HUES48 (cell line): ENCODE measurements at regions not wholly inside any gene's neighbourhood (a gene's known extent, or its start where the extent isn't known, plus 50 kb on each side); places are given as distances from the start of the nearest gene placed in this dataset.
A peak's percentile ranks its signal among the peaks of the same experiment; 100 is the strongest.

Source experiments
- H3K27ac ChIP-seq: one replicate; pipeline ENCODE4 v1.7.0; 2013; ENCODE audit warnings: low read depth, low read length, inconsistent platforms
- H3K27me3 ChIP-seq: 2 replicates; pipeline ENCODE4 v1.6.1; 2013; ENCODE audit warnings: mild to moderate bottlenecking, low read length; ENCODE audit not compliant: control insufficient read depth, insufficient read depth
- H3K36me3 ChIP-seq: 2 replicates; pipeline ENCODE4 v1.6.1; 2013; ENCODE audit warnings: low read length; ENCODE audit not compliant: control insufficient read depth, insufficient read depth
- H3K4me1 ChIP-seq: 2 replicates; pipeline ENCODE4 v1.6.1; 2013; ENCODE audit warnings: mild to moderate bottlenecking, low read length; ENCODE audit not compliant: control insufficient read depth, insufficient read depth
- H3K4me3 ChIP-seq: 2 replicates; pipeline ENCODE4 v1.5.1; 2013; ENCODE audit warnings: mild to moderate bottlenecking, low read depth, low read length
- H3K9ac ChIP-seq: 2 replicates; pipeline ENCODE4 v1.6.1; 2013; ENCODE audit warnings: mild to moderate bottlenecking, low read depth, low read length, moderate library complexity
- H3K9me3 ChIP-seq: 2 replicates; pipeline ENCODE4 v1.6.1; 2013; ENCODE audit warnings: low read length; ENCODE audit not compliant: control insufficient read depth, insufficient read depth

DNA sequence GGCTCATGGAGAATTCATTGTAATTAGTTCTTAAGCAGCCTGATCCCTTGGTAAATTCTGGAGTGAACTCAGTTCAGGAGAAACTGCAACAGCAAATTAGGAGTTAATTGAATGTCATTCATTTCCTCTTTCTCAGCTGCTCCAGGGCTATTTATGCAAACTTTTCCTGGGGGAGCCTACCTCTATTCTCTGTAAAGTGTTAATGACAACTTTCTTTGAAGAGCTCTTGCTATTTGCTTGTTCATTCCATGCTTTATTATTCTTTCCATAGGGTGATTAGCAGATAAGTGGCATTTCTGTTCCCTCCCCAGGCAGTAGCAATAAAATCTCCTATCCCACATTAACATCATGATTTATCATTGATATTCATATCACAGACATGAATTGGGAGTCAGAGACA, 267.6 kb upstream of the DDI1 start:
- Histone ChIP-seq H3K4me1 (peaks cover 12% of the 10 kb centered on the region), H3K9ac (no peak overlapping the region), H3K4me3 (no peak overlapping the region), H3K36me3 (no peaks in the 10 kb centered on the region), H3K27me3 (no peaks in the 10 kb centered on the region), H3K9me3 (no peaks in the 10 kb centered on the region), H3K27ac (peak overlapping the region; percentile 2)

DNA sequence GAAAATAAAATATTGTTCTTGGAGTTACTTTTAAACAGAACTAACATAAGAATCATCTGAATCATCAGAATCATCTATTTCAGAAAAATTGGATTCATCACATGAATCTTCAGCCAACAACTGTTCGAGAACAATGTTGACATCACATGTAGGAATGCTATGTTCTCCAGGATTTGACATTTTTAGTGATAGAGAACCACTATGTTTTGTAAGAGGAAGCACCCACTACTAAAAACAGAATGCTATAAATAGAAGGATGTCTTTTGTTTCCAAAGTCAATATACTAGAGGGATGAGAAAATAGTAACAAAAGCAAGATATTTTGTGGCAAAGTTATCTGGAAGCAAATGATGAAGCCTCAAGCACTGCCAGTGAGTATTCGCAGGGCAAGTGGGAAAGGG, 263.4 kb upstream of the DDI1 start:
- Histone ChIP-seq H3K27me3 (no peaks in the 10 kb centered on the region), H3K27ac (no peak overlapping the region), H3K36me3 (no peaks in the 10 kb centered on the region), H3K4me3 (no peak overlapping the region), H3K4me1 (peaks cover 12% of the 10 kb centered on the region), H3K9ac (no peak overlapping the region), H3K9me3 (no peaks in the 10 kb centered on the region)

DNA sequence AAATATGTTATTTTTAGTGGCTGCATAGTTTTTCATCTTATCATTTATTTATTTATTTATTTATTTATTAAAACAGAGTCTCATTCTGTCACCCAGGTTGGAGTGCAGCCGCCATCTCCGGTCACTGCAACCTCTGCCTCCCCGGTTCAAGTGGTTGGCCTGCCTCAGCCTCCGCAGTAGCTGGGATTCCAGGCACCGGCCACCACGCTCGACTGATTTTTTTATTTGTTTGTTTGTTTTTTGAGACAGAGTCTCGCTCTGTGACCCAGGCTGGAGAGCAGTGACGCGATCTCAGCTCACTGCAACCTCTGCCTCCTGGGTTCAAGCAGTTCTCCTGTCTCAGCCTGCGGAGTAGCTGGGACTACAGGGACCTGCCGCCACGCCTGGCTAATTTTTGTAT, 262.9 kb upstream of the DDI1 start:
- peaks cover 9% of the 10 kb centered on the region for H3K4me1 ChIP-seq
- no peak overlapping the region for H3K4me3 ChIP-seq
- no peaks in the 10 kb centered on the region for H3K36me3 ChIP-seq
- no peak overlapping the region for H3K27ac ChIP-seq
- no peaks in the 10 kb centered on the region for H3K27me3 ChIP-seq
- H3K9me3 ChIP-seq = no peaks in the 10 kb centered on the region
- no peak overlapping the region for H3K9ac ChIP-seq

DNA sequence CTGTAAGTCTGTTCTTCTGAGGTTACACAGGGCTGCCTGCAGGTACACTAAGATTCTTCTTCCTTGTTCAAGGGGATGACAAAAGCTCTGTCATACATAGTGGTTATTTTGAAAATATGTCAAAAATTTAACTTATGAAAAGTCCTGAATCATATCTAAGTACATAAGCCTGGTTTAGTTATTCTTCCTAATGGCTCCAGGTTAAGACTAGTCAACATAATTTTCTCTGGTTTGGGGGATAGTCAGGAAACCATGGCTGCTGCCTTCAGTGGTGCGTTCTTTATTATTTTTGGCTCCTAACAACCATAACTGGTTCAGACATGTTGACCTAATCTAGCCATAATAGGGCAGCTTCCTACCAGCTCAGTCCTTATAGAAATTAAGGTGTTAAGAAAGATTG, 257.4 kb upstream of the DDI1 start:
- H3K27me3 ChIP-seq = no peaks in the 10 kb centered on the region
- H3K4me1 ChIP-seq = 0 out of 2 replicates have a peak, but pooled peaks cover 4% of the 10 kb centered on the region
- no peak overlapping the region for H3K27ac ChIP-seq
- no peak overlapping the region for H3K4me3 ChIP-seq
- no peaks in the 10 kb centered on the region for H3K36me3 ChIP-seq
- H3K9ac ChIP-seq = no peak overlapping the region
- no peaks in the 10 kb centered on the region for H3K9me3 ChIP-seq

DNA sequence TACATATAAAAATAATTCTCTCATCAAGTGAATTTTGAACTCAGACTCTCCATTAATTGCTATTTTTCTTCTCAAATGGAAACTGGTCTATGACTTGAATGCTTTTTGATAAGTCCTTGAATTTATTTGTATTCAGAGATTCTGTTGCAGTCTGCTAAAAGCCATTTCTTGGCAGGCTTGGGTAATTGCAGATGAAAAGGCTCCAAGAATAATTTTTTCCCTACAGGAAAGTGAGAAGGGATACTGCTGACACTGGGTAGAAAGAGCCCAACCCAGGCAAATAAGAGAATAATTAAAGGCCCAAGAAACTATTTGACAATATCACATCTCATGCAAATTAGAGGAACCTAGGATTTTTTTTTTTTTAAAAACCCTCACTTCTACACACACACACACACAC, 246.5 kb upstream of the DDI1 start:
- H3K4me3 ChIP-seq = no peak overlapping the region
- no peaks in the 10 kb centered on the region for H3K4me1 ChIP-seq
- no peak overlapping the region for H3K27ac ChIP-seq
- H3K27me3 ChIP-seq = no peaks in the 10 kb centered on the region
- H3K9me3 ChIP-seq = peaks cover 7% of the 10 kb centered on the region; the same call in 1 of the 2 replicates
- no peak overlapping the region for H3K9ac ChIP-seq
- H3K36me3 ChIP-seq = no peaks in the 10 kb centered on the region

DNA sequence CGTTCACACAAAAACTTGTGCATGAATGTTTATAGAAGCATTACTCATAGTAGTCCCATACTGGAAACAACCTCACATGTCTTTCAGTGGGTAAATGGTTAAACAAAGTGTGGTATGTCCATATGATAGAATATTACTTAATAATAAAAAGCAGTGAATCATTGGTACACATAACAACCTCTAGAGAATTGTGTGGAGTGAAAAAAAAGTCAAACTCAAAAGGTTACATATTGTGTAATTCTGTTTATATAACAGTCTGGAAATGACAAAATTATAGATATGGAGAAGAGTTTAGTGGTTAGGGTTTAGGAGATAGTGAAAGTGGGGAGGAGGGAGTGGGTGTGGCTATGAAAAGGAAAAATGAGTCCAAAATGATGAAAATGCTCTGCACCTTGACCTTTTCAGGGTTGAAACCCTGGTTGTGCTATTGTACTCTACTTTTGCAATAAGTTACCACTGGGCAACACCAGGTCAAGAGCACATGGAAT, 243.4 kb upstream of the DDI1 start:
- Histone ChIP-seq H3K9ac (no peak overlapping the region), H3K27me3 (no peaks in the 10 kb centered on the region), H3K4me3 (no peak overlapping the region), H3K27ac (no peak overlapping the region), H3K36me3 (no peaks in the 10 kb centered on the region), H3K9me3 (no peaks in the 10 kb centered on the region; the same call in 1 of the 2 replicates), H3K4me1 (no peaks in the 10 kb centered on the region)

DNA sequence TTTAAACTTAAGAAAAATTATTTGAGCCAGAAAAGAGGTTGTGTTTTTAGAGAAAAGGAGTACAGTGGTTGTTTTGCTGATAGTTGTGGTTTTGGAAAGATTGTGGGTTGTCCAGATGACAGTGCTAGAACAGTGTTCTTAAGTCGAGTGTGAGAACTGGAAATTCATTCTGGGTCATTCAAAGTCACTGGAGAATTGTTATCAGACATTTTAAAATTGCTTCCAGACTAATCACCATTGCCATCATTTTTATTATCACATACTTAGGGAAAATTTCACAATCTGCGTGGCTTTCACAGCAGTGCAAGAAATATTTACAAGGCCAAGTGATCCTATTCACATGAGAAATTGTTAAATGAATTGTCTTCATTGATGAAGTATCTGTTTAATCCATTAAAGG, 242.2 kb upstream of the DDI1 start:
- Histone ChIP-seq H3K36me3 (no peaks in the 10 kb centered on the region), H3K9me3 (no peaks in the 10 kb centered on the region; the same call in 1 of the 2 replicates), H3K27ac (no peak overlapping the region), H3K4me1 (no peaks in the 10 kb centered on the region), H3K9ac (no peak overlapping the region), H3K4me3 (no peak overlapping the region), H3K27me3 (no peaks in the 10 kb centered on the region)

DNA sequence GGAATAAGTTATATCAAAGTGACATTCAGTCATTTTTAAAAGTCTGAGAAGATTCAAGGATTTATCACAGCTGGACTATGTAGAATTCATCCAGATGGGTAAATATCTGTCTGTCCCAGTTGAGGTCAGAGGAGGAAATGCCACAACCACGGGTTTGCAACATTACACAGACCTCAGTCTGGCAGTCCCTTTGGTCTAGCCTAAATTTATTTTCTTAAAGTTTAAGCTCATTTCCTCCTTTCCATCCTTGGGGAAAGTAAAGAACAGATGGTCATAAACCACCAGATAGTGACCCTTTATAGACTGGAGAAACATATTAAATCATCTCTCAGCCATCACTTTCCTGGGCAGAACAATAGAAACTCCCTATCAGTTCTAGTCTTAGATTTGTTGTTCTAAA, 238.4 kb upstream of the DDI1 start:
- H3K4me3 ChIP-seq = no peak overlapping the region
- H3K9me3 ChIP-seq = no peaks in the 10 kb centered on the region
- no peaks in the 10 kb centered on the region for H3K36me3 ChIP-seq
- no peaks in the 10 kb centered on the region for H3K27me3 ChIP-seq
- no peak overlapping the region for H3K27ac ChIP-seq
- no peak overlapping the region for H3K9ac ChIP-seq
- peaks cover 10% of the 10 kb centered on the region; the same call in 1 of the 2 replicates for H3K4me1 ChIP-seq

DNA sequence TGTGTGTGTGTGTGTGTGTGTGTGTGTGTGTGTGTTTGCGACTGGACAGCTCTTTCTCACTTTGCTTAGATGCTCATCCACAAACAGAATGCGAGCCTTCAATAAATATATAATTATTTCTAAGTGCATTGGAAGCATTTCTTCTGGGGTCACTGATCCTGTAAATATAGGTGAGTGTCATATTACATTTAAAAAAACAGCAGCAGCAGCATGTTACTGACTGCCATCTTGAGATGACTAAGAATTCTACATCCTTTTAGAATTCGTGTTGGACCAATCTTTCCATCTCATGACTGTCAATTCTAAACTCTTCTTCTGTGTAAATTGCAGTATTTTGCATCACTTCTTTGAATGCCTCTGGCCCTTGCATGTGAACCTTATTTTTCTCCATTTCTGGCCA, 238.0 kb upstream of the DDI1 start:
- no peak overlapping the region for H3K27ac ChIP-seq
- H3K27me3 ChIP-seq = no peaks in the 10 kb centered on the region
- no peaks in the 10 kb centered on the region for H3K36me3 ChIP-seq
- H3K9ac ChIP-seq = no peak overlapping the region
- H3K9me3 ChIP-seq = no peaks in the 10 kb centered on the region
- no peak overlapping the region for H3K4me3 ChIP-seq
- H3K4me1 ChIP-seq = peaks cover 10% of the 10 kb centered on the region; the same call in 1 of the 2 replicates

DNA sequence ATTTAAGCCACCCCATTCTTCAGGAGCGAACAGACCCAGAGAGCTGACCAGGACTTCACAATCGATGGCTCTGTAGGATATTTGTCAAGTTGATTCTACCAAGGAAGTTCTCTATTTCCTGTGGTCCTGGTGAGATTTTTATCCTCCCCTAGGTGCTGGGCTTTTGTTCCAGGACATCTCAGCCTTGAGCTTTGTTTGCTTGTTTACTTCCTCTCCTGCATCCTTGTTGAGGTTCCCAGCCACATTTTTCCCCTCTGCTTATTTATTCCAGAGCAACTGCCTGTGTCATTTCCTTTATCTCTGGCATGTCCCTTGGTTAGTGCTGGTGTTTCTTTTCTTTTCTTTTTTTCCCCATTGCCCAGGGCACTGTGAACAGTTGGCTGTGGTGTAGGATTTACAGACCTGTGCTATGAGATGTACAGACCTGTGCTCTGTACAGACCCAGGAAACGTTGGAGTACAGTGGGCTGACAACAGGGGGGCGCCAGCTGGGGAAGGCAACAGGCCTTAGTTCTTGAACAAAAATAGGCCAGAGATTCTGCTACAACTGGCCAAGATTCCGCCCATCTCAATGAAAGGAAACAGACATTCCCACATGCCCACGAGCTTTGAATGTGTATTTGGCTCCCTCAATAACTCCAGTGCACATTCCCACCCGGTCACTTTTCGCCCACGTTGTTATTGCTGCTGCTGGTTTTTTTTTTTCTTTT, 235.9 kb upstream of the DDI1 start:
- Histone ChIP-seq H3K9ac (no peak overlapping the region), H3K4me3 (no peak overlapping the region), H3K27ac (peak overlapping the region; percentile 68)

DNA sequence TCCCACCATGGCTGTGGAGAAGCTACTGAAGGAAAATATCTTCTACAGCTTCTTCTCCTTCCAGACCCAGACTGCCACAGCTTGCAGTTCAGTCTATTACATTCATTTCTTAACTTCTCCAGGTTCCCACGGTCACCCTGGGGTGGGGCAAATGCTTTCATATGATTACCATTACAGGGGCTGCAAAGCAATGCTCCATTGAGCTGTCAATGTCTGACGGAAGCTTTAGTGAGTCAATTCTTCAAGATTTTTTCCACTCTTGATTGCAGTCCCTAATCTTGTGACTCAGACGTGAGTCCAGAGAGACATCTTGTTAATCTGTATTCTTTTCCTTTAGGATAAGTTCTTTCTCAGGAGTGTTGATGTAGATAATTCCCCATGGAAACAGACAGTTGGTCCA, 233.4 kb upstream of the DDI1 start:
- H3K4me1 ChIP-seq = peaks cover 13% of the 10 kb centered on the region
- no peaks in the 10 kb centered on the region for H3K36me3 ChIP-seq
- H3K4me3 ChIP-seq = no peak overlapping the region
- H3K27ac ChIP-seq = peak overlapping the region; percentile 57
- no peaks in the 10 kb centered on the region for H3K27me3 ChIP-seq
- H3K9me3 ChIP-seq = no peaks in the 10 kb centered on the region
- H3K9ac ChIP-seq = no peak overlapping the region

More for the DNA sequence above, 235.9 kb upstream of the DDI1 start:
- H3K27me3 ChIP-seq = no peaks in the 10 kb centered on the region
- no peaks in the 10 kb centered on the region for H3K9me3 ChIP-seq
- H3K36me3 ChIP-seq = no peaks in the 10 kb centered on the region
- H3K4me1 ChIP-seq = peaks cover 10% of the 10 kb centered on the region; the same call in 1 of the 2 replicates
